ENCODE measurements at regions not wholly inside any gene's neighbourhood (a gene's known extent, or its start where the extent isn't known, plus 50 kb on each side); places are given as distances from the start of the nearest gene placed in this dataset.
A peak's percentile ranks its signal among the peaks of the same experiment; 100 is the strongest.

GRCh38 chr6:1554141-1554475 is 55.6 kb upstream of the FOXC1 start:
- no peak for DNase-seq

- DNase-seq, result peak; percentile 54
These were observed 55.0 kb upstream of the FOXC1 start for GRCh38 chr6:1554476-1555310.

- DNase-seq, result no peak
These were observed 51.3 kb upstream of the FOXC1 start for GRCh38 chr6:1558388-1558787.

Data from inflammatory macrophage treated with lipopolysaccharide for 4 hours (primary cell).